Activated T-cell treated with anti-CD3 and anti-CD28 coated beads, Interleukin-2, amount 50 U/mL, for 48 hours (primary cell): ENCODE measurements at regions not wholly inside any gene's neighbourhood (a gene's known extent, or its start where the extent isn't known, plus 50 kb on each side); places are given as distances from the start of the nearest gene placed in this dataset.
"Not testable (repeated sequence)": the region's sequence is repeated elsewhere in the genome, so short reads cannot be mapped to it uniquely, and the experiment has no call there.

Experiments
- DNase-seq, 2 experiments: peaks; one replicate each; pipeline ENCODE4 v3.0.0-alpha.2; 2020

GRCh38 chr10:111600772-111601171 is 523.9 kb downstream of the ADRA2A start:
- DNase-seq = no peak

GRCh38 chr10:111612273-111612672 is 535.4 kb downstream of the ADRA2A start:
- DNase-seq = no peak

GRCh38 chr10:111634191-111634590 is 549.4 kb downstream of the GPAM start:
- no peak for DNase-seq

- DNase-seq = no peak
These were observed 537.5 kb downstream of the GPAM start for GRCh38 chr10:111646021-111646420.

- no peak for DNase-seq
These were observed 535.5 kb downstream of the GPAM start for GRCh38 chr10:111648046-111648445.

- not testable (repeated sequence) for DNase-seq
These were observed 534.5 kb downstream of the GPAM start for GRCh38 chr10:111649080-111649479.

- peak in 1 of 2 experiments; percentile 17 for DNase-seq
These were observed 533.5 kb downstream of the GPAM start for GRCh38 chr10:111650088-111650487.

GRCh38 chr10:111656066-111656465 is 527.5 kb downstream of the GPAM start:
- DNase-seq = no peak

- DNase-seq = no peak
These were observed 505.8 kb downstream of the GPAM start for GRCh38 chr10:111677759-111678158.

- no peak for DNase-seq
These were observed 496.8 kb downstream of the GPAM start for GRCh38 chr10:111686796-111687195.

- DNase-seq = no peak
These were observed 484.9 kb downstream of the GPAM start for GRCh38 chr10:111698711-111699110.

- no peak for DNase-seq
These were observed 479.6 kb downstream of the GPAM start for GRCh38 chr10:111703986-111704385.

- DNase-seq = no peak
These were observed 478.5 kb downstream of the GPAM start for GRCh38 chr10:111705021-111705420.

GRCh38 chr10:111706331-111706730 is 477.2 kb downstream of the GPAM start:
- DNase-seq = no peak

GRCh38 chr10:111707076-111707475 is 476.5 kb downstream of the GPAM start:
- DNase-seq = no peak

GRCh38 chr10:111709603-111710002 is 474.0 kb downstream of the GPAM start:
- no peak for DNase-seq

GRCh38 chr10:111716032-111716431 is 467.5 kb downstream of the GPAM start:
- DNase-seq = no peak

GRCh38 chr10:111724121-111724520 is 459.4 kb downstream of the GPAM start:
- DNase-seq = no peak

- DNase-seq = no peak
These were observed 458.5 kb downstream of the GPAM start for GRCh38 chr10:111725050-111725449.

- DNase-seq = no peak
These were observed 451.3 kb downstream of the GPAM start for GRCh38 chr10:111732166-111732785.

GRCh38 chr10:111739125-111739873 is 444.3 kb downstream of the GPAM start:
- no peak for DNase-seq

- DNase-seq = no peak
These were observed 443.8 kb downstream of the GPAM start for GRCh38 chr10:111739874-111740139.

GRCh38 chr10:111745982-111746381 is 437.6 kb downstream of the GPAM start:
- no peak for DNase-seq

- no peak for DNase-seq
These were observed 435.8 kb downstream of the GPAM start for GRCh38 chr10:111747751-111748150.

GRCh38 chr10:111748184-111748583 is 435.4 kb downstream of the GPAM start:
- DNase-seq = no peak
